Uterus (tissue), 3 donors: ENCODE measurements at regions not wholly inside any gene's neighbourhood (a gene's known extent, or its start where the extent isn't known, plus 50 kb on each side); places are given as distances from the start of the nearest gene placed in this dataset.

Experiments used
- DNase-seq, 2 donors: peaks; one replicate each; pipeline ENCODE4 v3.0.0-alpha.2; 2019 to 2020
- H3K27ac ChIP-seq, 2 donors: fragments of 200-600 bp; sonication (generic); 1 replicate in 1 of 2; 2 replicates in 1 of 2; pipeline ENCODE4 v1.5.1; 2016 to 2018
- H3K27me3 ChIP-seq, 2 donors: fragments of 200-600 bp; sonication (generic); one replicate each; pipeline ENCODE4 v1.5.1; 2018 to 2019; ENCODE audit warnings: control low read depth in 1 of 2
- H3K36me3 ChIP-seq, 2 donors: fragments of 200-600 bp; sonication (generic); one replicate each; pipeline ENCODE4 v1.5.1; 2019; ENCODE audit warnings: control low read depth in 1 of 2
- H3K4me1 ChIP-seq, 2 donors: fragments of 200-600 bp; sonication (generic); one replicate each; pipeline ENCODE4 v1.5.1; 2018 to 2019; ENCODE audit warnings: control low read depth in 1 of 2
- H3K4me3 ChIP-seq, 2 donors: fragments of 200-600 bp; sonication (generic); 1 replicate in 1 of 2; 2 replicates in 1 of 2; pipeline ENCODE4 v1.5.1; 2018 to 2019; ENCODE audit warnings: mild to moderate bottlenecking in 1 of 2
- H3K9me3 ChIP-seq, 2 donors: fragments of 200-600 bp; sonication (generic); one replicate each; pipeline ENCODE4 v1.5.1; 2019; ENCODE audit warnings: control low read depth in 1 of 2
- POLR2A ChIP-seq, 2 donors: fragments of 450-650 bp; IDR thresholded peaks; one replicate each; pipeline ENCODE4 v1.6.1; 2016; ENCODE audit warnings: antibody characterized with exemption in 2 of 2, mild to moderate bottlenecking in 1 of 2, moderate library complexity in 1 of 2
- intact Hi-C: fragments of 100-400 bp; cut with DNase I; formaldehyde crosslinking; loops from one replicate; pipeline ENCODE4 v1.15.1; 2023; ENCODE audit warnings: low total_unique reads
- TF ChIP-seq, protein P1 (sequence below), 4 experiments: fragments of 200-600 bp in 2 of 4; fragments of 450-650 bp in 2 of 4; sonication (generic) in 2 of 4; IDR thresholded peaks; one replicate each; pipeline ENCODE4 v1.5.1; 2016 to 2019; ENCODE audit warnings: antibody characterized with exemption in 4 of 4, mild to moderate bottlenecking in 2 of 4, moderate library complexity in 1 of 4
- donor health status: DM: yes; HTN: yes; CAD: no.

DNA sequence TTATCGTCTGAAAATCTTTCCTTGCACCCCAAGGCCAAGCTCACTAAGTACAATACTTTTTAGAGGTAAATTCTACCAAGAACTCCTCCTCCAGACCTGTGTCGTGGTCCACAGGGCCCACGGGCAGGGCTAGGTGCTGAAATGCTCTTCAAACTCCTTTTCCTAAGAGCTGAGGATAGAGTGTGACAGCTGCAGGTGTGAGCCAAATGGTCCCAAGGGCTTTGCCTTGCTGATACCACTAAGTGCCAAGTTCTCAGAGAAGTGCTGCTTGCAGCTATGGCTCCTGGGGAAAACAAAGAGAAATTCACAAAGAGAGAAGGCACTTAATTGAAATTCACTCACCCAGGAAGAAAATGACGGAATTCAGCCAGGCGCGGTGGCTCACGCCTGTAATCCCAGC is 868.9 kb upstream of the AUTS2 start:
- Histone ChIP-seq H3K9me3 (no peaks in the 10 kb centered on the region), H3K4me3 (no peak overlapping the region), H3K4me1 (no peaks in the 10 kb centered on the region), H3K36me3 (no peaks in the 10 kb centered on the region), H3K27ac (no peak overlapping the region), H3K27me3 (no peaks in the 10 kb centered on the region)
- no peak for DNase-seq
- no peak for TF ChIP-seq POLR2A (IDR thresholded peaks at IDR 0.05)
- TF ChIP-seq, protein P1, sequence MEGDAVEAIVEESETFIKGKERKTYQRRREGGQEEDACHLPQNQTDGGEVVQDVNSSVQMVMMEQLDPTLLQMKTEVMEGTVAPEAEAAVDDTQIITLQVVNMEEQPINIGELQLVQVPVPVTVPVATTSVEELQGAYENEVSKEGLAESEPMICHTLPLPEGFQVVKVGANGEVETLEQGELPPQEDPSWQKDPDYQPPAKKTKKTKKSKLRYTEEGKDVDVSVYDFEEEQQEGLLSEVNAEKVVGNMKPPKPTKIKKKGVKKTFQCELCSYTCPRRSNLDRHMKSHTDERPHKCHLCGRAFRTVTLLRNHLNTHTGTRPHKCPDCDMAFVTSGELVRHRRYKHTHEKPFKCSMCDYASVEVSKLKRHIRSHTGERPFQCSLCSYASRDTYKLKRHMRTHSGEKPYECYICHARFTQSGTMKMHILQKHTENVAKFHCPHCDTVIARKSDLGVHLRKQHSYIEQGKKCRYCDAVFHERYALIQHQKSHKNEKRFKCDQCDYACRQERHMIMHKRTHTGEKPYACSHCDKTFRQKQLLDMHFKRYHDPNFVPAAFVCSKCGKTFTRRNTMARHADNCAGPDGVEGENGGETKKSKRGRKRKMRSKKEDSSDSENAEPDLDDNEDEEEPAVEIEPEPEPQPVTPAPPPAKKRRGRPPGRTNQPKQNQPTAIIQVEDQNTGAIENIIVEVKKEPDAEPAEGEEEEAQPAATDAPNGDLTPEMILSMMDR (IDR thresholded peaks at IDR 0.05) = no peak
- intact Hi-C loops = no loop called here

DNA sequence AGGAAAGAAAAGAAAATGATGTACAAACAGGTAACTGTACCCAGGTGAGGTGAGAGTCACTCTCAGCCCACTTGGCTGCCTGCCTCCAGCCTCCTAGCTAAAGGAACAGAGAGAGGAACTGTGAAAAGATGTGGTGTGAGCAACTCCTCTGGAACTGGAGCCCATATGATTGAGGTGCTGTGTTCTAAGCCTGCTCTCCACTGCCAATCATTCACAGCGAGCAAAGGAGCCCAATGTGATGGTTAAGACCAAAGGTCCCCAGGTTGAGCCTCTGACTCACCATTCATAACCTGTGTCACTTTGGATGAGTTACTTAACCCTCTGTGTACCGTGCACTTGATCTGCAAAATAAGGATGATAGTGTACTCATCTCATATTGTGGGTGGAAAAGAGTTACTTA is 868.1 kb upstream of the AUTS2 start:
- no peaks in the 10 kb centered on the region for H3K9me3 ChIP-seq
- no peak overlapping the region for H3K27ac ChIP-seq
- TF ChIP-seq POLR2A (IDR thresholded peaks at IDR 0.05) = no peak
- TF ChIP-seq, protein P1 (IDR thresholded peaks at IDR 0.05) = no peak
- intact Hi-C loops = no loop called here
- no peaks in the 10 kb centered on the region for H3K36me3 ChIP-seq
- H3K4me3 ChIP-seq = no peak overlapping the region
- no peaks in the 10 kb centered on the region for H3K4me1 ChIP-seq
- no peak for DNase-seq
- H3K27me3 ChIP-seq = no peaks in the 10 kb centered on the region

- TF ChIP-seq, protein P1 (IDR thresholded peaks at IDR 0.05) = no peak
- TF ChIP-seq POLR2A (IDR thresholded peaks at IDR 0.05) = no peak
- no peaks in the 10 kb centered on the region for H3K27me3 ChIP-seq
- H3K27ac ChIP-seq = no peak overlapping the region
- intact Hi-C loops = no loop called here
- DNase-seq = no peak
- no peaks in the 10 kb centered on the region for H3K36me3 ChIP-seq
- no peaks in the 10 kb centered on the region for H3K9me3 ChIP-seq
- H3K4me1 ChIP-seq = no peaks in the 10 kb centered on the region
- no peak overlapping the region for H3K4me3 ChIP-seq
Measured at GRCh38 chr7:68730964-68731363, 867.3 kb upstream of the AUTS2 start.

- H3K27ac ChIP-seq = no peak overlapping the region
- TF ChIP-seq, protein P1 (IDR thresholded peaks at IDR 0.05) = no peak
- no peak for TF ChIP-seq POLR2A (IDR thresholded peaks at IDR 0.05)
- no peak for DNase-seq
Measured at GRCh38 chr7:68733219-68734153, 864.8 kb upstream of the AUTS2 start.

DNA sequence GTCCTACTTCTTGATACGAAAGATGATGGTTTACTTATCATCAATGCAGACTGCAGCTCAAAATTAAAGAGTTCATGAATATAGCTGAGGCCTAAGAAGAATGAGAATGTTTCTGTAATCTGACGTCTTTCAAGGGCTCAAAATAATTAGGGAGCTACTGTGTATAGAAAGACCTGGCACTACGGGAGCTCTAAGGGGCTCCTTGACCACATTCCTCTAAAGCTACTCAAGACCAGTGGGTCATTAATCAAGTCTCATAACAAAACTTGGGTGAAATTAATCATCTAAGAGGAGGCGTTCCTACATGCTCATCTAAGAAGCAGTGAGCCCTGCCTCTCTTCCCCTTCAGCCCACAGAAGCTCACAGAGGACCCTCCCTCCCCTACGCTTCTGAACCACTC is 863.8 kb upstream of the AUTS2 start:
- no peaks in the 10 kb centered on the region for H3K27me3 ChIP-seq
- no peaks in the 10 kb centered on the region for H3K36me3 ChIP-seq
- intact Hi-C loops = no loop called here
- H3K27ac ChIP-seq = no peak overlapping the region
- TF ChIP-seq, protein P1 (IDR thresholded peaks at IDR 0.05) = no peak
- TF ChIP-seq POLR2A (IDR thresholded peaks at IDR 0.05) = no peak
- no peaks in the 10 kb centered on the region for H3K9me3 ChIP-seq
- no peak overlapping the region for H3K4me3 ChIP-seq
- DNase-seq = no peak
- no peaks in the 10 kb centered on the region for H3K4me1 ChIP-seq

More at GRCh38 chr7:68733219-68734153, 864.8 kb upstream of the AUTS2 start:
- Histone ChIP-seq H3K9me3 (no peaks in the 10 kb centered on the region), H3K4me3 (no peak overlapping the region), H3K36me3 (no peaks in the 10 kb centered on the region), H3K4me1 (no peaks in the 10 kb centered on the region), H3K27me3 (no peaks in the 10 kb centered on the region)
- intact Hi-C loops = no loop called here
